ENCODE measurements at regions not wholly inside any gene's neighbourhood (a gene's known extent, or its start where the extent isn't known, plus 50 kb on each side); places are given as distances from the start of the nearest gene placed in this dataset.
"Not testable (repeated sequence)": the region's sequence is repeated elsewhere in the genome, so short reads cannot be mapped to it uniquely, and the experiment has no call there.

GRCh38 chr1:191813593-191813992, 344.7 kb upstream of the RGS18 start:
- TF ChIP-seq, protein P1, sequence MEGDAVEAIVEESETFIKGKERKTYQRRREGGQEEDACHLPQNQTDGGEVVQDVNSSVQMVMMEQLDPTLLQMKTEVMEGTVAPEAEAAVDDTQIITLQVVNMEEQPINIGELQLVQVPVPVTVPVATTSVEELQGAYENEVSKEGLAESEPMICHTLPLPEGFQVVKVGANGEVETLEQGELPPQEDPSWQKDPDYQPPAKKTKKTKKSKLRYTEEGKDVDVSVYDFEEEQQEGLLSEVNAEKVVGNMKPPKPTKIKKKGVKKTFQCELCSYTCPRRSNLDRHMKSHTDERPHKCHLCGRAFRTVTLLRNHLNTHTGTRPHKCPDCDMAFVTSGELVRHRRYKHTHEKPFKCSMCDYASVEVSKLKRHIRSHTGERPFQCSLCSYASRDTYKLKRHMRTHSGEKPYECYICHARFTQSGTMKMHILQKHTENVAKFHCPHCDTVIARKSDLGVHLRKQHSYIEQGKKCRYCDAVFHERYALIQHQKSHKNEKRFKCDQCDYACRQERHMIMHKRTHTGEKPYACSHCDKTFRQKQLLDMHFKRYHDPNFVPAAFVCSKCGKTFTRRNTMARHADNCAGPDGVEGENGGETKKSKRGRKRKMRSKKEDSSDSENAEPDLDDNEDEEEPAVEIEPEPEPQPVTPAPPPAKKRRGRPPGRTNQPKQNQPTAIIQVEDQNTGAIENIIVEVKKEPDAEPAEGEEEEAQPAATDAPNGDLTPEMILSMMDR (conservative IDR thresholded peaks at IDR 0.05 in 1 of 2, IDR thresholded peaks at IDR 0.05 in 1 of 2; ENCODE audit: extremely low read depth in 1 of 2, insufficient read depth in 1 of 2, low read depth in 1 of 2, low read length in 2 of 2), result not testable (repeated sequence)
- TF ChIP-seq EZH2 (IDR thresholded peaks at IDR 0.05; ENCODE audit: borderline replicate concordance, low read length), result not testable (repeated sequence)

Data from mammary epithelial cell (primary cell).